WTC11 (cell line): ENCODE measurements at regions not wholly inside any gene's neighbourhood (a gene's known extent, or its start where the extent isn't known, plus 50 kb on each side); places are given as distances from the start of the nearest gene placed in this dataset.

ENCODE experiments used
- ATAC-seq: fragments of 200-7000 bp; cut with Tn5 transposase; 2 replicates; pipeline ENCODE4 v1.10.0; 2021; ENCODE audit warnings: mild to moderate bottlenecking, moderate library complexity
- CTCF ChIA-PET: fragments of 300-600 bp; sonication (Branson Sonifier 250); formaldehyde crosslinking; loops from one replicate; lab custom pipeline; 2021; ENCODE audit warnings: antibody characterized with exemption; lab: Charles Lee
- POLR2A ChIA-PET: fragments of 350-600 bp; sonication (Branson Sonifier 250); formaldehyde crosslinking; loops from one replicate; lab custom pipeline; 2021; ENCODE audit warnings: antibody characterized with exemption; lab: Charles Lee
- DNase-seq: peaks from one replicate; pipeline ENCODE4 v3.0.0; 2021; ENCODE audit warnings: low spot score
- H3K27ac Mint-ChIP-seq: 2 replicates; pipeline ENCODE4 v1.8.0; 2021; ENCODE audit warnings: mixed read lengths
- H3K27me3 Mint-ChIP-seq: 2 replicates; pipeline ENCODE4 v1.8.0; 2021; ENCODE audit warnings: low read depth, mild to moderate bottlenecking, moderate library complexity, mixed read lengths
- H3K36me3 Mint-ChIP-seq: 2 replicates; pipeline ENCODE4 v1.8.0; 2021; ENCODE audit warnings: mixed read lengths
- H3K4me1 Mint-ChIP-seq: 2 replicates; pipeline ENCODE4 v1.8.0; 2022; ENCODE audit warnings: mixed read lengths
- H3K4me3 Mint-ChIP-seq: 2 replicates; pipeline ENCODE4 v1.8.0; 2021; ENCODE audit warnings: mild to moderate bottlenecking, moderate library complexity, mixed read lengths
- H3K9me3 Mint-ChIP-seq: 2 replicates; pipeline ENCODE4 v1.8.0; 2021; ENCODE audit warnings: mixed read lengths
- ATF3 ChIP-seq: sonication (generic); formaldehyde crosslinking; conservative IDR thresholded peaks from 2 replicates; pipeline ENCODE4 v1.8.1; 2022; ENCODE audit warnings: mild to moderate bottlenecking, missing genetic modification reagents
- CBFB ChIP-seq: sonication (generic); formaldehyde crosslinking; IDR thresholded peaks from 2 replicates; pipeline ENCODE4 v1.8.1; 2022; ENCODE audit warnings: mild to moderate bottlenecking, low read depth, missing genetic modification reagents
- EMX1 ChIP-seq: fragments of 250-450 bp; sonication (Bioruptor Pico); IDR thresholded peaks from 2 replicates; pipeline ENCODE4 v1.8.0; 2021; ENCODE audit warnings: mild to moderate bottlenecking
- HMGXB4 ChIP-seq: sonication (generic); formaldehyde crosslinking; IDR thresholded peaks from 2 replicates; pipeline ENCODE4 v1.8.1; 2023; ENCODE audit warnings: mild to moderate bottlenecking, moderate library complexity, missing genetic modification reagents
- JUN ChIP-seq: sonication (generic); formaldehyde crosslinking; IDR thresholded peaks from 2 replicates; pipeline ENCODE4 v1.8.0; 2023; ENCODE audit warnings: mild to moderate bottlenecking, missing genetic modification reagents
- NFATC4 ChIP-seq: fragments of 250-450 bp; sonication (Bioruptor Pico); IDR thresholded peaks from 2 replicates; pipeline ENCODE4 v1.9.0; 2021; ENCODE audit warnings: mild to moderate bottlenecking
- TEAD1 ChIP-seq: sonication (generic); formaldehyde crosslinking; IDR thresholded peaks from 2 replicates; pipeline ENCODE4 v1.8.0; 2022; ENCODE audit warnings: mild to moderate bottlenecking, missing genetic modification reagents
- USF2 ChIP-seq: sonication (generic); formaldehyde crosslinking; IDR thresholded peaks from 2 replicates; pipeline ENCODE4 v1.8.1; 2023; ENCODE audit warnings: mild to moderate bottlenecking, missing genetic modification reagents, moderate library complexity
- ZNF532 ChIP-seq: fragments of 250-450 bp; sonication (Bioruptor Pico); IDR thresholded peaks from 2 replicates; pipeline ENCODE4 v1.9.0; 2021; ENCODE audit warnings: mild to moderate bottlenecking, borderline replicate concordance
- TF ChIP-seq, protein P1 (sequence below): fragments of 250-450 bp; sonication (Bioruptor Pico); conservative IDR thresholded peaks from 2 replicates; pipeline ENCODE4 v1.9.0; 2021; ENCODE audit warnings: mild to moderate bottlenecking
- TF ChIP-seq, protein P2 (sequence below): sonication (generic); formaldehyde crosslinking; IDR thresholded peaks from 2 replicates; pipeline ENCODE4 v1.8.1; 2022; ENCODE audit warnings: low read depth, missing genetic modification reagents, borderline replicate concordance
- TF ChIP-seq, protein P3 (sequence below): sonication (generic); formaldehyde crosslinking; IDR thresholded peaks from 2 replicates; pipeline ENCODE4 v1.8.0; 2023; ENCODE audit warnings: missing genetic modification reagents
- TF ChIP-seq, protein P4 (sequence below): sonication (generic); formaldehyde crosslinking; IDR thresholded peaks from 2 replicates; pipeline ENCODE4 v1.8.1; 2022; ENCODE audit warnings: low read depth, mild to moderate bottlenecking, moderate library complexity, missing genetic modification reagents, borderline replicate concordance
- TF ChIP-seq, protein P5 (sequence below): sonication (generic); formaldehyde crosslinking; IDR thresholded peaks from 2 replicates; pipeline ENCODE4 v1.8.1; 2022; ENCODE audit warnings: mild to moderate bottlenecking, missing genetic modification reagents, moderate library complexity, borderline replicate concordance
- TF ChIP-seq, protein P6 (sequence below): sonication (generic); formaldehyde crosslinking; IDR thresholded peaks from 2 replicates; pipeline ENCODE4 v1.8.1; 2023; ENCODE audit warnings: mild to moderate bottlenecking, missing genetic modification reagents

- no peaks in the 10 kb centered on the region for H3K4me1 Mint-ChIP-seq
- POLR2A ChIA-PET, result no interaction called here
- no peak for DNase-seq
- TF ChIP-seq, protein P1, sequence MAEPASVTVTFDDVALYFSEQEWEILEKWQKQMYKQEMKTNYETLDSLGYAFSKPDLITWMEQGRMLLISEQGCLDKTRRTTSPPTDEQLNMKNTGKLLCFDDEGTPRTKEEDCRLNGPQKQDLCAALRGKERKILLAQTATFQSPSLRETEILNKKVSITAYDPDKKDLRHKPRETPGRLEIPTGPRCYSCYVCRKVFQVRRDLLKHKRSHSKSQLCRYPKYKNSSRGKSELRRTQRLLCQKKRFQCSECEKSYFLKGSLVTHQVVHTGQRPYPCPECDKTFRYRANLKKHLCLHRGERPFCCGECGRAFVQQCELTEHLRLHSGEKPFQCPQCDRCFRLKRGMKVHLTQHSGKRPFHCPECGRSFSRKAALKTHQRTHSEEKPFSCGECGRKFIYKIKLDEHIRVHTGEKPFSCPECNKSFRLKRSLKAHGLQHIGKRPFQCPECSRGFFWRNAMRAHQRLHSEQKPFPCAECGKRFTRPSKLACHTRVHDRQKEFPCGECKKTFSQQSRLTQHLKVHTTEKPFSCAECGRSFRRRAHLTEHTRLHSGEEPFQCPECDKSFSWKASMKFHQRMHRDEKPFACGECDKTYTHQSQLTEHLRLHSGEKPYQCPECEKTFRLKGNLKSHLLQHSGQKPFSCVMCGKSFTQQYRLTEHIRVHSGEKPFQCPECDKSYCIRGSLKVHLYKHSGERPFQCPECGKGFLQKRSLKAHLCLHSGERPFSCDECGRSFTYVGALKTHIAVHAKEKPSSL, result no peak
- TF ChIP-seq, protein P2, sequence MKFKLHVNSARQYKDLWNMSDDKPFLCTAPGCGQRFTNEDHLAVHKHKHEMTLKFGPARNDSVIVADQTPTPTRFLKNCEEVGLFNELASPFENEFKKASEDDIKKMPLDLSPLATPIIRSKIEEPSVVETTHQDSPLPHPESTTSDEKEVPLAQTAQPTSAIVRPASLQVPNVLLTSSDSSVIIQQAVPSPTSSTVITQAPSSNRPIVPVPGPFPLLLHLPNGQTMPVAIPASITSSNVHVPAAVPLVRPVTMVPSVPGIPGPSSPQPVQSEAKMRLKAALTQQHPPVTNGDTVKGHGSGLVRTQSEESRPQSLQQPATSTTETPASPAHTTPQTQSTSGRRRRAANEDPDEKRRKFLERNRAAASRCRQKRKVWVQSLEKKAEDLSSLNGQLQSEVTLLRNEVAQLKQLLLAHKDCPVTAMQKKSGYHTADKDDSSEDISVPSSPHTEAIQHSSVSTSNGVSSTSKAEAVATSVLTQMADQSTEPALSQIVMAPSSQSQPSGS (CRISPR knock-in tag), result no peak
- TF ChIP-seq CBFB (CRISPR knock-in tag), result no peak
- no peak for TF ChIP-seq ATF3
- no peak for TF ChIP-seq USF2 (CRISPR knock-in tag)
- TF ChIP-seq EMX1 (CRISPR knock-in tag), result no peak
- TF ChIP-seq, protein P3, sequence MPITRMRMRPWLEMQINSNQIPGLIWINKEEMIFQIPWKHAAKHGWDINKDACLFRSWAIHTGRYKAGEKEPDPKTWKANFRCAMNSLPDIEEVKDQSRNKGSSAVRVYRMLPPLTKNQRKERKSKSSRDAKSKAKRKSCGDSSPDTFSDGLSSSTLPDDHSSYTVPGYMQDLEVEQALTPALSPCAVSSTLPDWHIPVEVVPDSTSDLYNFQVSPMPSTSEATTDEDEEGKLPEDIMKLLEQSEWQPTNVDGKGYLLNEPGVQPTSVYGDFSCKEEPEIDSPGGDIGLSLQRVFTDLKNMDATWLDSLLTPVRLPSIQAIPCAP (CRISPR knock-in tag), result no peak
- TF ChIP-seq, protein P4, sequence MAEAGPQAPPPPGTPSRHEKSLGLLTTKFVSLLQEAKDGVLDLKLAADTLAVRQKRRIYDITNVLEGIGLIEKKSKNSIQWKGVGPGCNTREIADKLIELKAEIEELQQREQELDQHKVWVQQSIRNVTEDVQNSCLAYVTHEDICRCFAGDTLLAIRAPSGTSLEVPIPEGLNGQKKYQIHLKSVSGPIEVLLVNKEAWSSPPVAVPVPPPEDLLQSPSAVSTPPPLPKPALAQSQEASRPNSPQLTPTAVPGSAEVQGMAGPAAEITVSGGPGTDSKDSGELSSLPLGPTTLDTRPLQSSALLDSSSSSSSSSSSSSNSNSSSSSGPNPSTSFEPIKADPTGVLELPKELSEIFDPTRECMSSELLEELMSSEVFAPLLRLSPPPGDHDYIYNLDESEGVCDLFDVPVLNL, result no peak
- no peak for TF ChIP-seq JUN
- no peak for TF ChIP-seq TEAD1 (CRISPR knock-in tag)
- TF ChIP-seq, protein P5, sequence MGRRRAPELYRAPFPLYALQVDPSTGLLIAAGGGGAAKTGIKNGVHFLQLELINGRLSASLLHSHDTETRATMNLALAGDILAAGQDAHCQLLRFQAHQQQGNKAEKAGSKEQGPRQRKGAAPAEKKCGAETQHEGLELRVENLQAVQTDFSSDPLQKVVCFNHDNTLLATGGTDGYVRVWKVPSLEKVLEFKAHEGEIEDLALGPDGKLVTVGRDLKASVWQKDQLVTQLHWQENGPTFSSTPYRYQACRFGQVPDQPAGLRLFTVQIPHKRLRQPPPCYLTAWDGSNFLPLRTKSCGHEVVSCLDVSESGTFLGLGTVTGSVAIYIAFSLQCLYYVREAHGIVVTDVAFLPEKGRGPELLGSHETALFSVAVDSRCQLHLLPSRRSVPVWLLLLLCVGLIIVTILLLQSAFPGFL (CRISPR knock-in tag), result no peak
- TF ChIP-seq ZNF532 (CRISPR knock-in tag), result no peak
- TF ChIP-seq, protein P6, sequence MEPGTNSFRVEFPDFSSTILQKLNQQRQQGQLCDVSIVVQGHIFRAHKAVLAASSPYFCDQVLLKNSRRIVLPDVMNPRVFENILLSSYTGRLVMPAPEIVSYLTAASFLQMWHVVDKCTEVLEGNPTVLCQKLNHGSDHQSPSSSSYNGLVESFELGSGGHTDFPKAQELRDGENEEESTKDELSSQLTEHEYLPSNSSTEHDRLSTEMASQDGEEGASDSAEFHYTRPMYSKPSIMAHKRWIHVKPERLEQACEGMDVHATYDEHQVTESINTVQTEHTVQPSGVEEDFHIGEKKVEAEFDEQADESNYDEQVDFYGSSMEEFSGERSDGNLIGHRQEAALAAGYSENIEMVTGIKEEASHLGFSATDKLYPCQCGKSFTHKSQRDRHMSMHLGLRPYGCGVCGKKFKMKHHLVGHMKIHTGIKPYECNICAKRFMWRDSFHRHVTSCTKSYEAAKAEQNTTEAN (CRISPR knock-in tag), result no peak
- TF ChIP-seq HMGXB4, result no peak
- TF ChIP-seq NFATC4, result no peak
- TF ChIP-seq, all 79 proteins: peak for 0
- Mint-ChIP-seq H3K36me3 (peaks cover 6% of the 10 kb centered on the region), H3K4me3 (no peak overlapping the region), H3K27ac (no peak overlapping the region), H3K27me3 (no peaks in the 10 kb centered on the region; the same call in 1 of the 2 replicates), H3K9me3 (peaks cover 15% of the 10 kb centered on the region)
- CTCF ChIA-PET, result no interaction called here
- no peak for ATAC-seq
Observed at GRCh38 chr13:43947897-43948458, 68.3 kb downstream of the LACC1 start.
